ENCODE measurements at regions not wholly inside any gene's neighbourhood (a gene's known extent, or its start where the extent isn't known, plus 50 kb on each side); places are given as distances from the start of the nearest gene placed in this dataset.
"Not testable (repeated sequence)": the region's sequence is repeated elsewhere in the genome, so short reads cannot be mapped to it uniquely, and the experiment has no call there.

DNA sequence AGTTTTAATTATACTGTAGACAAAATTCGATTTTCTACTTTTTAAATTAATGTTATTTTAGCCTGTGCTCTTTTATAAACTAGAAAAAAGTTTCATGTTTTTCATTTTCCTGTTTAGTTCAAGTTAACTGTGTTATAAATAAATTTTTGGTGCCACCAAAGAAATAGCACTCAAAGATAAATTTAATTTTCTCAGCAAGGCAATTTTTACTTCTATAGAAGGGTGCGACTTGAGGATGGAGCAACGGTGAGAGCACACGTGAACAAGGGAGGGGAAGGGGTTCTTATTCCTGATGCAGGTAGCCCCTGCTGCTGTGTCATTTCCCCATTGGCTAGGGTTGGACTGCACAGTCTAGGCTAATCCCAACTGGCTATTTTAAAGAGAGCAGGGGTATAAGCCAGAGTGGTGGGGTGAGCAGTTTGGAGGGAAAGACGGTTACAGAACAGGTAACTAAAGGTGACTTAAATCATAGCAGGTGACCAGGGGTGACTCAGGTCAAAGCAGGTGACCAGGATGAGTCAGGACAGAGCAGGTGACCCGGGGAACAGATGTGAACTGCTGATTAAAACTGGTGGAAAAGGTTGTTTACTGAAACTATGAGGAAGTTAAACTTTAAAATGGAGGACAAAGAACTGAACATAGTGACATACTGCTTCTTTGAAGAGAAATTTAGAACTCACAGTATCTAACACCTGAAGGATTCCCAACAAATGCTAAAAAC is 104.6 kb upstream of the GPBP1 start:
- DNase-seq = no peak

DNA sequence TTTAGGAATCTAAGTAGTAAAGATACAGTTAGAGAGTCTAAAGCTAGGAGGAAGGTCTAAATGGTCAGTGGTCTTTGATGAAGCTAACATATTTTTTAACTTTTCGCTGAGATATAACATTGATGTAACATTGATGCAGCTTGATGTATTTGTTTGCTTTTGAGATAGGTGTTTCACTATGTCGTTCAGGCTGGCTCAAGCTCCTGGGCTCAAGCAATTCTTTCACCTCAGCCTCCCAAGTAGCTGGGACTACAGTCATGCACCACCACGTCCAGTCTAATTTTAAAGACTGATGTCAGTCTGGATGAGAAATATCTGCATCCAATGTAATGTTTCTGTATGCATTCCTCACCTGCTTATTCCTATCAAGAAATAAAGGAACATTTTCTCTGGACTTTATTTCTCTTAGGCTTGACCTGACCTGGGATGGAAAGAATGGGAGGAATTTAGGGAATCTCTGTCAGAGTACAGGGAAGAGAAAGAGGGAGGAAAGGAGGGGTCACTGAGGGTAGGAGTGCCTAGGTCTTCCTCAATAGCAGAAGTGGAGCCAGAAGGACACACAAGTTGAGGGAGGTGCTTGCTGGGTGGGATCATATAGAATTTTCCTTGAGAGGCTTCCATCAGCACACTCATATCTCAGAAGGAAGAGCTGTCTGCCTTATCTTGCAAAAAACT is 101.5 kb upstream of the GPBP1 start:
- no peak for DNase-seq

DNA sequence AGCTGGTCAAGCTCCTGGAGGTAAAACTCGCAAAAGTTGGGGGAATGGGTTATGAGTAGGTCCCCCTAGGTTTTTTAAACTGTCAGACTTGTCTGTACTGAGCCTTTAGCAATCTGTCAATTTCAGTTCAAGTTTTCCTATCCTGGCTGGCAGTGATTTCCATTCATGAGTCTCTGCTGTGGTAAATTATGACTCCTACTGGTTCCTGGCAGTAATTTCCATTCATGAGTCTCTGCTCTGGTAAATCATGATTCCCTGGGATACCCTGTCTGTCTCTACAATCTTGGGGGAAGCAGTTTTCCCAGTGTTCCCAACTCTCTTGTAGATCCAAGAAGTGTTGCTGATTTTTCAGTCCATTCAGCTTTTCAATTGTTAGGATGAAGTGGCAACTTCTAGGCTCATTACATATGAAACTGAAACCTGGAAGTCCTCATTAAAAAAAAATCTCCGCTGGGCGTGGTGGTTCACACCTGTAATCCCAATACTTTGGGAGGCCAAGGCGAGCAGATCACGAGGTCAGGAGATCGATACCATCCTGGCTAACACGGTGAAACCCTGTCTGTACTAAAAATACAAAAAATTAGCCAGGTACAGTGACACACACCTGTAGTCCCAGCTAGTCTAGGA is 91.3 kb upstream of the GPBP1 start:
- DNase-seq = no peak

DNA sequence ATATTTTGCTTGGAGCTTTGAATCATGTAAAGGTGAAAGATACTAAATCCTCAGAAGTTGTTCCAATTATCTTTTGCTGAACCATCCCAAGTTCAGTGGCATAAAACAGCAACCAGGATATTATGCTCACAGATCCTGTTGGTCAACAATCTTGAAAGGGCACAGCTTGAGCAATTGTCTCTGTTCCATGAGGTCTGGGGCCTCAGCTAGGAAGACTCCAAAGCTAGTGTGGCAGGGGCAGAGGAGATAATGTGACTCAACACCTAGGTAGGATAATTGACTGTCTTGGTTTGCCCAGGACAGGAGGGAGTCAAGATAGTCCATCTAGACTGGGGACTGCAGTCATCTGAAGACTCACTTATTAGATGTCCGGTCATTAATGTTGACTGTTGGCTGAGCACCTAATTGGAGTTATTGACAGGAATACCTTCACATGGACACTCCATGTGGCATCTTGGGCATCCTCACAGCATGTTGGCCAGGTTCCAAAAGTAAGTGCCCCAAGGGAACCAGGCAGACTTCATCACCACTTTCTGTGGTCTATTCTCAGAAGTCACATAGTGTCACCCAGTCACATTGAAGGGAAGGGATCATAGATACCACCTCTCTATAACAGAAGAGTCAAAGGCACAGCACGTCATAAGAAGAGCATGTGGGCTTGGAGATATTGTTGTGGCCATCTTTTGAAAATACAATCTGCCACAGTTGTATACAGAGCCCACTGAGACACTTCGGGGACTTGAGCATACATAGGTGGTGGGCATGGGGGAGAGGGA is 88.4 kb upstream of the GPBP1 start:
- DNase-seq = no peak

DNA sequence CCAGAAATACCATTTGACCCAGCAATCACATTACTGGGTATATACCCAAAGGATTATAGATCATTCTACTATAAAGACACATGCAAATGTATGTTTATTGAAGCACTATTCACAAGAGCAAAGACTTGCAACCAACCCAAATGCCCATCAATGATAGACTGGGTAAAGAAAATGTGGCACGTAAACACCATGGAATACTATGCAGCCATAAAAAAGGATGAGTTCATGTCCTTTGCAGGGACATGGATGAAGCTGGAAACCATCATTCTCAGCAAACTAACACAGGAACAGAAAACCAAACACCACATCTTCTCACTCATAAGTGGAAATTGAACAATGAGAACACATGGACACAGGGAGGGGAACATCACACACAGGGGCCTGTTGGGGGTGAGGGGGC is 85.9 kb upstream of the GPBP1 start:
- not testable (repeated sequence) for DNase-seq

DNA sequence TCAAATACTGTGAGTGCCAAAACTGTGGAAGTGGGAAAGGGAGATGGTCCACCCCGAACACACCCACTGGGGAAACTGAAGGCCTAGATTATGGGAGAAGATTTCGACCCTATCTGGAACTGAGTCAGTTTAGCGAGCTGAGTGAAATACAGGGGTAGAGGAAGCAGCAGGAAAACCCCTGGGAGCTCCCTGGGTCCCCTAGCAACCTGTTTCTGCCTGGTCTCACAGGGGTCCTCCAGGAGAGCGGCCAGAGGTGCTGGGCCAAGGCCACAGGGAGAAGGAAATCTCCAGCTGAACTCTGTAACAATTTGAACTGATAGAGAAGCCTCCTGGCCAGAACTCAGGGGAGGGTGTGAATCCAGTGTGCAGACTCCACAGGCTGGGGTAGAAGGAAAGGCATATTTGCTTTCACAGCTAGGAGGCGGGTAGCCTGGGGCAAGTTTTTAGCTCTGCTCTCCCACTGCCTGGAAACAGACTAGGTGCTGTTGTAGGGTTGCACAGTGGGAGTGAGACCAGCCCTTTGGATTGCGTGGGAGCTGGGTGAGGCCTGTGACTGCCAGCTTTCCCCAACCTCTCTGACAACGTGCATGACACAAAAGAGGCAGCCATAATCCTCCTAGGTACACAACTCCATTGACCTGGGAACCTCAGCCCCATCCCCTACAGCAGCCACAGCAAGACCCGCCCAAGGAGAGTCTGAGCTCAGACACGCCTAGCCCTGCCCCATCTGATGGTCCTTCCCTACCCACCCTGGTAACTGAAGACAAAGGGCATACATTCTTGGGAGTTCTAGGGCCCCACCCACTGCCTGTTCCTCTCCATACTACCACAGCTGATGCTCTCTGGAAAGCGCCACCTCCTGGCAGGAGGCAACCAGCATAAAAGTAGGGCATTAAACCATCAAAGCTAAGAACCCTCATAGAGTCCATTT is 78.8 kb upstream of the GPBP1 start:
- no peak for DNase-seq

DNA sequence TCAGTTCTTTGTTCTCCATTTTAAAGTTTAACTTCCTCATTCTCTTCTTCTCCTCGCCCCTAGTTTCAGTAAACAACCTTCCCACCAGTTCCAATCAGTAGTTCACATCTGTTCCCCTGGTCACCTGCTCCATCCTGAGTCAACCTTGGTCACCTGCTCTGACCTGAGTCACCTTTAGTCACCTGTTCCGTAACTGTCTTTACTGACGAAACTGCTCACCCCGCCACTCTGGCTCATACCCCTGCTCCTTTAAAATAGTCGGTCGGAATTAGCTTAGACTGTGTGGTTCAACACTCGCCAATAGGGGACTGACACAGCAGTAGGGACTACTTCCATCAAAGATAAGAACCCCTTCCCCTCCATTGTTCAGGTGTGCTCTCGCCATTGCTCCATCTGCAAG is 76.3 kb upstream of the GPBP1 start:
- no peak for DNase-seq

DNA sequence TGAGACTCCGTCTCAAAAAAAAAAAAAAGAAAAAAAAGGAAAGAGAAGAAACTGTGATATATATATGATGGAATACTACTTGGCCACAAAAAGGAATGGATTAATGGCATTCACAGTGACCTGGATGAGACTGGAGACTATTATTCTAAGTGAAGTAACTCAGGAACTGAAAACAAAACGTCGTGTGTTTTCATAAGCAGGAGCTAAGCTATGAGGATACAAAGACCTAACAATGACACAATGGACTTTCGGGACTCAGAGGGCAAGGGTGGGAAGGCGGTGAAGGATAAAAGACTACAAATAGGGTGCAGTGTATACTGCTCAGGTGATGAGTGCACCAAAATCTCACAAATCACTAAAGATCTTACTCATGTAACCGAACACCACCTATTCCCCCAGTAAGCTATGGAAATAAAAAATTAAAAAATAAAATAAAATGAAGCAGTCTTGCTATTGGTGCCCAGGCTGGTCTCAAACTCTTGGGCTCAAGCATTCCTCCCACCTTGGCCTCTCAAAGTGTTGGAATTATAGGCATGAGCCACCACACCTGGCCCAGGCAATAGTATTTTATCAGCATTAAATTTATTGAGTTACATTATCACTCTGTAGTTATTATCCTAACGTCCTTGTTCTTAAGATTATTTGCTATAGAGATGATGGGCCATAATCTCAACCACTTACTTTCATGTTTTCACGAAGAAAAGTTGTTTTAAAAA is 71.5 kb upstream of the GPBP1 start:
- DNase-seq = no peak

DNA sequence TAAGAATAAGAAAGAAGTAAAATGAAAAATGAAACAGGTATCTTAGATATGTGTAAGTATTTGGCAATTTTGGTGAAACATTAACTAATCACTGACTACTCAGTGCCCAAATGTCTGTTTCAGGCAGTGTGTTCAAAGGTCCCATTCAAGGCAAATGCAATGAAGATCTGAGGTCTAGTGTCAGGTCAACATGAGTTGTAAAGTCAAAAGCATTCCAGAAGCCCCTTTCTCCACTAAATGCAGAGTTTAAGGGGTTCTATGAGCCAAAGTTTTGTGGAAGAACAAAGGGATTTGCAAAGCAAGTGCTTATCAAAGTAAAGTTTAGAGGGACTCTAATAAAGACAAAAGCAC is 71.0 kb upstream of the GPBP1 start:
- DNase-seq = no peak

DNA sequence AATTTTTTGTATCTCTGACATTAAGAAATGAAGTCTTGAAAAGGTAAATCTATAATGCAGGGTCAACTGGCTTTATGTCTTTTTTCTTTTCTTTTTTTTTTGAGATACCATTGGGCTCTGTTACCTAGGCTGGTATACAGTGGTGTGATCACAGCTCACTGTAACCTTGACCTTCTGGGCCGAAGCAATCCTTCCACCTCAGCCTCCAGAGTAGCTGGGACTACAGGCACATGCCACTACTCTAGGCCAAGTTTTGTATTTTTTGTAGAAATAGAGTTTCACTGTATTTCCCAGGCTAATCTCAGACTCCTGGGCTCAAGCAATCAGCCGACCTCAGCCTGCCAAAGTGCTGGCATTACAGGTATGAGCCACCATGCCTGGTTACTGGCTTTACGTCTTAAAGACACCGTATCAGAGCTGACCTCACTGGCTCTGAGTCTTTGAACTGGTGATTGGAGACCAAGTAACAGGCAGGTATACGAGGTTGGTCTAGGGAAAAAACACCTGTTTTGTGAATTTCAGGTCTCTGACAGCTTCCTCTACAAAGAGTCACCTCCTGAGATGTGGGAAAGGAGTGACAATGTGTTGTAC is 70.4 kb upstream of the GPBP1 start:
- no peak for DNase-seq

DNA sequence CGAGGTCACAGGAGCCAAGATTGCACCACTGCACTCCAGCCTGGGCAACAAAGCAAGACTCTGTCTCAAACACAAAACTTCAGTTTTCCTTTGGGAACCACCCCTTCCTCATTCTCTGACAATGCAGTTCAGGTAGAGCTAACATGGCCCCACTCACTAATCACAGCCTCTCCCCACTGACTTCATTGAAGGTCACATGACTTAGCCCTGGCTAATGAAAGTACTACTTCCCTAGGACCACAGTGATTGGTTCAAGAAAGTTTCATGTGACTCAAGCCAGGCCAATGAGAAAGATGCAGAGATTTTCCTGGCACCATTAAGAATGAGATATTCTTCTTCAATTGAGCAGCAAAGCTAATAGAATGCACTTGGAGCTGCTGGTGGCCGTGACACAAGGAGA is 67.2 kb upstream of the GPBP1 start:
- no peak for DNase-seq

DNA sequence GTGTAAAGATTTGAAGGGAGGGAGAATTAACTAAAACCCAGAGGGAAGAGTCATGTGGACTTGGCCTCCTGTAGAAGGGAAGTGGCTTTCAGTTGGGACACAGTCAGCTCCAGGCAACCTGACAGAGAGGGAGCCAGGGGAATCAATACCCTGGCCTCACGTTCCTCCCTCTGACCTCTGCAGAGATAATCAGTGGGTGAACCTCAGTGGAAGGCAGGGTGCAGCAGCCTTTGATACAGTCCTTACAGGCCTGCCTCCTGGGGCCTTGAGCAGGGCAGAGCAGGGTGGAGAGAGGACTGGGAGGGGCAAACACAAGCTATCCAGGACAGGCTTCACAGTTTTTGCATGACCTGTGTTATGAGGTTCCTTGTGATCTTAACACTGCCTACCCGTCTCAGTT is 61.9 kb upstream of the GPBP1 start:
- no peak for DNase-seq

DNA sequence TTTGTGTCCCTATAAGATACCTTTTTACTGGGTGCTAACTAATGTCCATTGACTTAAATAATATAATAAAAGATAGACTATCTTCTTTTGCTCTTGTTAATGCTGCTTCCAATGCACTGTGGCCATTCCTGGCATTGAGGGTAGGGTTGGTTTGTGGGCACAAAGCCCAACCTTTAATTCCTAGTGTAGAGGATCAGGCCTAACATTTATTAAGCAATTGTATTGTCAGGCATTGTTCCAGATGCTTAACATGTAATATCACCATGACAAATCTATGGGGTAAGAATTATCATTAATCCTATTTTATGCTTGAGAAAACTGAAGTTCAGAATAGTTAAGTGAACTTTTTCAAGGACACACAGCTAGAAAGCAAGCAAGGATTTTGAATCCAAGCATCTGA is 60.4 kb upstream of the GPBP1 start:
- no peak for DNase-seq

DNA sequence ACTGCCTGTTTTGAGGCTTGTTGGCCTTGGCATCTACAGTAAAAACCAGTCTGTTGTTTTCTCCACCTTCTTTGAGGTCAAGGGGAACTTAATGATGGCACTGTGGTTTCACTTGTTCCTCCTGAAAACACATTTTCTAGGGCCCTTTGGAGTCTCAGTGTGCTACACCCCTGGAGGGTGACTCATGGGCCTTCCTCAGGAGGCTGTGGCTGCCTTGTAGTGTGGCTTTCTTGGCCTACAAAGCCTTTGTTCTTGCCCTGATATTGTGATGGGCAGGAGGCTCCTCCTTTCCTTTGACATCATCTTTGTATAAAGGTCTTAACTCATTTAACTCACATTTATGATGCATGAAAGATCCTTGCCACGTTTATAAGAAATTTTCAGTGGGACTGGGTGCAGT is 56.3 kb upstream of the GPBP1 start:
- peak; percentile 57 for DNase-seq

DNA sequence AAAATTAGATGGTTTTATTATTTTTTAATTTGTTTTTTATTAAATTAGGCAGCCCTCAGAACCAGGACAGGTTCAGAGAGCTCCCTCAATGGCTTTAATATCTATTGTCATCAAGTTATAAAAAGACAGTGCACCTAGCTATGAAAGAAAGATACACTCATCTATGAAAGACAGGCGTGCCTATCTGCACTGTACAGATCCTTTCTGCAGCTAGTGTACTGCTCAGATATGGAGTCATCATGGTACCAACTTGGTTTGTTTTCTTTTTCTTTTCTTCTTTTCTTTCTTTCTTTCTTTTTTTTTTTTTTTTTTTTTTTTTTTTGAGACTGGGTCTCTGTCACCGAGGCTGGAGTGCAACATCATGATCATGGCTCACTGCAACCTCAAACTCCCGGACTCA is 54.8 kb upstream of the GPBP1 start:
- DNase-seq = no peak

DNA sequence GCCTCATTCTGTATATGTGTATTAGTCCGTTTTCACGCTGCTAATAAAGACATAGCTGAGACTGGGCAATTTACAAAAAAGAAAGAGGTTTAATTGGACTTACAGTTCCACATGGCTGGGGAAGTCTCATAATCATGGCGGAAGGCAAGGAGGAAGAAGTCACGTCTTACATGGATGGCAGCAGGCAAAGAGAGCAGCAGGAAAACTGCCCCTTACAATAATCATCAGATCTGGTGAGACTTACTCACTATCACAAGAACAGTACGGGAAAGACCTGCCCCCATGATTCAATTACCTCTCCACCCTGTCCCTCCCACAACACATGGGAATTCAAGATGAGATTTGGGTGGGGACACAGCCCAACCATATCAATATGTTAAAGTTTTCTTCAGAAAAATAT is 49.8 kb upstream of the GPBP1 start:
- DNase-seq = no peak
